ENCODE measurements at regions not wholly inside any gene's neighbourhood (a gene's known extent, or its start where the extent isn't known, plus 50 kb on each side); places are given as distances from the start of the nearest gene placed in this dataset.

DNA sequence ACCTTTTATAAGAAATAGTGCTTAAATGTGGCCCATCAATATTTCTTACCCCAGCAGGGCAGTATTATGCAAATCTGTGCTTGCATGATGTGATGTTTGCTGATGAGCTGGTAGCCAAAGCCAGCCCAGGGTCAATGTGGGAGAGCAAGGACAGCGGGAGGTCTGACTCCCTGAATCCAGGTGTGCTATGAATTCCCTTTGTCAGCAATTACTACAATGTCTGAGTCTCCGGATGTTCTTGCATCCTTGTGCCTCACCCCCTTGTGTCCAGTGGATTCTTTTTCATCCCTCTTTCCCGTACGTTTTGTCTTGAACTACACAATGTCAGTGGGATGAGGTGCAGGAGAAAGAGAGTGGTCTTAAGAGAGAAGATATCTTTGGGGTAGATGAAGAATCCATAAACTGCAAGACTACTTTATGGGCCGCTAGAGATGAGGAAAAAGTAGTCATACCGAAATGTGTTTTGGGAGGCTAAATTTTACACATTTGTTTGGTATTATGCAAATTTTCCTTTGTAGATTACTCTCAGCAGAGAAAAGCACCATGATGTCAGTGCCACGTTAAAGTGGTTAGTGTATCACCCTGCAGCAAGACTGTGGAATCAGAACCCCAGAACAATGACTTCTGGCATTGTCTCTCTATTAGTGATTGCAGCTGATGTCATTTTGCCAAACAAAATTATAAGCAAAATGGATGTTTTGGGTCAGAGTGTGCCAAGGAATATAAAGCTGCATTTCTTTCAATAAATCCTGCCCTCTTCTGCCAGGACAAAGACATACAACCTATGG, 53.5 kb upstream of the TSHZ3 start:
- H3K4me2 ChIP-seq (ENCODE audit: low read depth, low read length) = no peak overlapping the region
- no peaks in the 10 kb centered on the region for H3K4me1 ChIP-seq (ENCODE audit: insufficient read depth, low read length)
- no peaks in the 10 kb centered on the region for H3K36me3 ChIP-seq (replicated peaks in 1 of 2; ENCODE audit: control insufficient read depth in 1 of 2, insufficient read depth in 2 of 2, low read length in 2 of 2)
- H3K4me3 ChIP-seq (replicated peaks in 1 of 3; ENCODE audit: insufficient read depth in 1 of 3, low read depth in 2 of 3, low read length in 3 of 3) = no peak overlapping the region
- FAIRE-seq = no peak
- no peak overlapping the region for H3K27ac ChIP-seq (ENCODE audit: extremely low read length, insufficient read depth, low read length)
- no peak overlapping the region for H2AFZ ChIP-seq (ENCODE audit: low read length)
- H4K20me1 ChIP-seq (ENCODE audit: insufficient read depth, low read length) = no peaks in the 10 kb centered on the region
- H3K9me3 ChIP-seq (ENCODE audit: low read length) = peaks cover 42% of the 10 kb centered on the region
- BruUV-seq (replicated peaks) = no TSS peak
- in situ Hi-C loops (cut with HindIII; ENCODE audit: extremely low pct_ligation_motif_present, low pct_unique_long_range_greater_than_20kb) (no loop called here), intact Hi-C loops (cut with micrococcal nuclease; ENCODE audit: unreplicated experiment) (no loop called here)
- no peaks in the 10 kb centered on the region for H3K79me2 ChIP-seq (ENCODE audit: insufficient read depth, low read length)
- TF ChIP-seq MAFK (conservative IDR thresholded peaks at IDR 0.05 in 1 of 2, IDR thresholded peaks at IDR 0.05 in 1 of 2; ENCODE audit: low read length in 2 of 2) (peak; percentile 85 to 87), MAFF (IDR thresholded peaks at IDR 0.05; ENCODE audit: low read depth, low read length) (peak; percentile 85), ZNF326 (CRISPR knock-in tag; IDR thresholded peaks at IDR 0.05; ENCODE audit: borderline replicate concordance) (no peak), KDM4B (CRISPR knock-in tag; IDR thresholded peaks at IDR 0.05) (no peak), ZNF329 (CRISPR knock-in tag; IDR thresholded peaks at IDR 0.05; ENCODE audit: low read depth) (no peak)
- CTCF ChIA-PET (ENCODE audit: low intra/inter-chr PET ratio, low total read pairs) = no interaction called here
- H3K9ac ChIP-seq (ENCODE audit: insufficient read depth, low read depth, low read length) = no peak overlapping the region
- H3K27me3 ChIP-seq (ENCODE audit: control insufficient read depth in 1 of 2, insufficient read depth in 2 of 2, low read length in 2 of 2) = no peaks in the 10 kb centered on the region
- DNase-seq (ENCODE audit: low spot score) = no peak
- ATAC-seq = no peak
- under 1% methylated on average over 7 of the region's 7 CpGs for WGBS (ENCODE audit: low lambda C conversion rate)
- POLR2A ChIA-PET = no interaction called here

DNA sequence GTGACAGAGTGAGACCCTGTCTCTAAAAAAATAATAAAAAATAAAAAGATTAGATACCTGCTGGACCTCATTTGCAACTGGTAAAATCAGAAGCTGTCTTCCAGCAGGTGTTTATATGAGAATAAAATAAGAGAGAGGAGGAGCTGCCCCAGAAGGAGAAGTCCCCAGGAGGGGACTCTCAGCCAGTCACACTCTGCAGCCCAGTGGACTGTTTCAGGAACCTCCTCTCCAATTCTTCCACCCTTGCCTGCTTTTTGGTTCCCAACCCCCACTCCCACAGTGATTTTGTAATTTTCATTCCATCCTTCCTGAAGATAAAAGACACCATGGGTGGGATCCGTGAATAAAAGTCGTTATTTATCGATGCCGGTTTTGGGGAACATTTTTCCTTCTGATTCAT, 56.9 kb upstream of the TSHZ3 start:
- no peaks in the 10 kb centered on the region for H3K27me3 ChIP-seq (ENCODE audit: control insufficient read depth in 1 of 2, insufficient read depth in 2 of 2, low read length in 2 of 2)
- BruUV-seq (replicated peaks) = no TSS peak
- H3K4me3 ChIP-seq (replicated peaks in 1 of 3; ENCODE audit: insufficient read depth in 1 of 3, low read depth in 2 of 3, low read length in 3 of 3) = no peak overlapping the region
- H3K9me3 ChIP-seq (ENCODE audit: low read length) = peaks cover 61% of the 10 kb centered on the region
- no peak for FAIRE-seq
- H3K9ac ChIP-seq (ENCODE audit: insufficient read depth, low read depth, low read length) = no peak overlapping the region
- H3K4me1 ChIP-seq (ENCODE audit: insufficient read depth, low read length) = no peaks in the 10 kb centered on the region
- no peak overlapping the region for H3K27ac ChIP-seq (ENCODE audit: extremely low read length, insufficient read depth, low read length)
- intact Hi-C loops (cut with micrococcal nuclease; ENCODE audit: unreplicated experiment) = no loop called here
- DNase-seq (ENCODE audit: low spot score) = no peak
- no peak overlapping the region for H2AFZ ChIP-seq (ENCODE audit: low read length)
- H3K79me2 ChIP-seq (ENCODE audit: insufficient read depth, low read length) = no peaks in the 10 kb centered on the region
- no peaks in the 10 kb centered on the region for H3K36me3 ChIP-seq (replicated peaks in 1 of 2; ENCODE audit: control insufficient read depth in 1 of 2, insufficient read depth in 2 of 2, low read length in 2 of 2)
- ChIA-PET CTCF (ENCODE audit: low intra/inter-chr PET ratio, low total read pairs) (no interaction called here), POLR2A (no interaction called here)
- no peak for TF ChIP-seq MBD4 (IDR thresholded peaks at IDR 0.05; ENCODE audit: borderline replicate concordance, low read length)
- no peak for TF ChIP-seq ZNF691 (CRISPR knock-in tag; IDR thresholded peaks at IDR 0.05; ENCODE audit: borderline replicate concordance, low read depth)
- no peak for TF ChIP-seq JDP2 (CRISPR knock-in tag; IDR thresholded peaks at IDR 0.05; ENCODE audit: borderline replicate concordance)
- TF ChIP-seq KDM5B (CRISPR knock-in tag; IDR thresholded peaks at IDR 0.05; ENCODE audit: borderline replicate concordance) = no peak
- TF ChIP-seq FOXA1 (IDR thresholded peaks at IDR 0.05) = no peak
- no peak for TF ChIP-seq FOXA1 (CRISPR knock-in tag; IDR thresholded peaks at IDR 0.05)
- TF ChIP-seq KDM4B (CRISPR knock-in tag; IDR thresholded peaks at IDR 0.05) = no peak
- in situ Hi-C loops (cut with HindIII; ENCODE audit: extremely low pct_ligation_motif_present, low pct_unique_long_range_greater_than_20kb) = no loop called here
- ATAC-seq = no peak
- H3K4me2 ChIP-seq (ENCODE audit: low read depth, low read length) = no peak overlapping the region
- no peaks in the 10 kb centered on the region for H4K20me1 ChIP-seq (ENCODE audit: insufficient read depth, low read length)
- 0% methylated on average over 4 of the region's 4 CpGs for WGBS (ENCODE audit: low lambda C conversion rate)

All from HepG2 (cell line).